ENCODE measurements at regions not wholly inside any gene's neighbourhood (a gene's known extent, or its start where the extent isn't known, plus 50 kb on each side); places are given as distances from the start of the nearest gene placed in this dataset.
A peak's percentile ranks its signal among the peaks of the same experiment; 100 is the strongest.
"Not testable (repeated sequence)": the region's sequence is repeated elsewhere in the genome, so short reads cannot be mapped to it uniquely, and the experiment has no call there.

GRCh38 chr4:118585015-118585414 lies 100.2 kb upstream of the METTL14 start:
- no peak for DNase-seq (ENCODE audit: low read depth)
- no peak for TF ChIP-seq CTCF (IDR thresholded peaks at IDR 0.05; ENCODE audit: control insufficient read depth, insufficient read depth, low read depth, low read length, missing control alignments)

GRCh38 chr4:118586357-118586790 lies 98.8 kb upstream of the METTL14 start:
- no peak overlapping the region for H3K4me3 ChIP-seq (ENCODE audit: control insufficient read depth, low read depth, low read length)
- TF ChIP-seq CTCF (IDR thresholded peaks at IDR 0.05; ENCODE audit: control insufficient read depth, insufficient read depth, low read depth, low read length, missing control alignments): no peak
- no peak for DNase-seq (ENCODE audit: low read depth)

More at GRCh38 chr4:118585015-118585414, 100.2 kb upstream of the METTL14 start:
- H3K4me3 ChIP-seq (ENCODE audit: control insufficient read depth, low read depth, low read length): no peak overlapping the region

GRCh38 chr4:118587116-118587831 lies 97.9 kb upstream of the METTL14 start:
- no peak for DNase-seq (ENCODE audit: low read depth)
- H3K4me3 ChIP-seq (ENCODE audit: control insufficient read depth, low read depth, low read length): no peak overlapping the region
- TF ChIP-seq CTCF (IDR thresholded peaks at IDR 0.05; ENCODE audit: control insufficient read depth, insufficient read depth, low read depth, low read length, missing control alignments): no peak

- TF ChIP-seq CTCF (IDR thresholded peaks at IDR 0.05; ENCODE audit: control insufficient read depth, insufficient read depth, low read depth, low read length, missing control alignments): no peak
- H3K4me3 ChIP-seq (ENCODE audit: control insufficient read depth, low read depth, low read length): no peak overlapping the region
- DNase-seq (ENCODE audit: low read depth): no peak
Measured at GRCh38 chr4:118587946-118588345, 97.2 kb upstream of the METTL14 start.

GRCh38 chr4:118589471-118590055 lies 95.6 kb upstream of the METTL14 start:
- no peak for DNase-seq (ENCODE audit: low read depth)
- H3K4me3 ChIP-seq (ENCODE audit: control insufficient read depth, low read depth, low read length): no peak overlapping the region
- TF ChIP-seq CTCF (IDR thresholded peaks at IDR 0.05; ENCODE audit: control insufficient read depth, insufficient read depth, low read depth, low read length, missing control alignments): no peak

- peak; percentile 66 for DNase-seq (ENCODE audit: low read depth)
- peak overlapping the region; percentile 54 for H3K4me3 ChIP-seq (ENCODE audit: control insufficient read depth, low read depth, low read length)
Measured at GRCh38 chr4:118591339-118592046, 93.7 kb upstream of the METTL14 start.

GRCh38 chr4:118592289-118592688 lies 92.9 kb upstream of the METTL14 start:
- peak overlapping the region; percentile 54 for H3K4me3 ChIP-seq (ENCODE audit: control insufficient read depth, low read depth, low read length)
- not testable (repeated sequence) for DNase-seq (ENCODE audit: low read depth)

- not testable (repeated sequence) for H3K4me3 ChIP-seq (ENCODE audit: control insufficient read depth, low read depth, low read length); DNase-seq (ENCODE audit: low read depth)
Measured at GRCh38 chr4:118595883-118596282, 89.3 kb upstream of the METTL14 start.

- not testable (repeated sequence) for H3K4me3 ChIP-seq (ENCODE audit: control insufficient read depth, low read depth, low read length); DNase-seq (ENCODE audit: low read depth)
Measured at GRCh38 chr4:118625097-118625496, 60.1 kb upstream of the METTL14 start.

All from AG09309 (cell line).